Esophagus squamous epithelium (tissue), 5 donors: ENCODE measurements at regions not wholly inside any gene's neighbourhood (a gene's known extent, or its start where the extent isn't known, plus 50 kb on each side); places are given as distances from the start of the nearest gene placed in this dataset.

ENCODE experiments used
- DNase-seq: peaks from one replicate; lab custom pipeline; 2025; lab: John Stamatoyannopoulos, UW
- H3K27ac ChIP-seq, 4 donors: fragments of 200-600 bp; sonication (generic); one replicate each; pipeline ENCODE4 v1.5.1; 2016 to 2019; ENCODE audit warnings: mild to moderate bottlenecking in 1 of 4
- H3K27me3 ChIP-seq, 4 donors: fragments of 200-600 bp; sonication (generic); 1 replicate in 3 of 4; 2 replicates in 1 of 4; pipeline versions ENCODE4 v1.5.1 to v1.6.0; 2017 to 2021; ENCODE audit warnings: antibody characterized with exemption in 1 of 4
- H3K36me3 ChIP-seq, 3 donors: fragments of 200-600 bp; sonication (generic); one replicate each; pipeline ENCODE4 v1.5.1; 2016 to 2019
- H3K4me1 ChIP-seq, 3 donors: fragments of 200-600 bp; sonication (generic); one replicate each; pipeline ENCODE4 v1.5.1; 2017 to 2019
- H3K4me3 ChIP-seq, 4 donors: fragments of 200-600 bp; sonication (generic); 1 replicate in 3 of 4; 2 replicates in 1 of 4; pipeline ENCODE4 v1.5.1; 2016 to 2019; ENCODE audit warnings: mild to moderate bottlenecking in 2 of 4, moderate library complexity in 1 of 4
- H3K9me3 ChIP-seq, 3 donors: fragments of 200-600 bp; sonication (generic); one replicate each; pipeline ENCODE4 v1.5.1; 2016 to 2019
- CTCF ChIP-seq, 6 experiments: fragments of 450-650 bp in 4 of 6; fragments of 200-600 bp in 2 of 6; sonication (generic) in 2 of 6; IDR thresholded peaks; one replicate each; pipeline ENCODE4 v1.5.1; 2016 to 2019; ENCODE audit warnings: antibody characterized with exemption in 6 of 6, mild to moderate bottlenecking in 4 of 6, moderate library complexity in 4 of 6
- POLR2A ChIP-seq, 4 donors: fragments of 450-650 bp; IDR thresholded peaks; one replicate each; pipeline ENCODE4 v1.6.1; 2017; ENCODE audit warnings: antibody characterized with exemption in 4 of 4, mild to moderate bottlenecking in 4 of 4, moderate library complexity in 3 of 4
- WGBS, 2 donors: methylation state at CpG; one replicate each; pipeline ENCODE4 v1.1.5; 2018; 5-methylcytosine and 5-hydroxymethylcytosine counted together
- intact Hi-C: fragments of 100-400 bp; cut with DNase I; formaldehyde crosslinking; loops from one replicate; pipeline ENCODE4 v1.15.0; 2022
- donor health status: DM: yes; HTN: yes; CAD: no.

GRCh38 chrX:125497667-125498066, 178.0 kb downstream of the TEX13C start:
- Histone ChIP-seq H3K4me1 (no peaks in the 10 kb centered on the region), H3K36me3 (no peaks in the 10 kb centered on the region), H3K4me3 (no peak overlapping the region), H3K9me3 (no peaks in the 10 kb centered on the region), H3K27ac (no peak overlapping the region), H3K27me3 (no peaks in the 10 kb centered on the region)
- DNase-seq: no peak
- intact Hi-C loops: no loop called here
- TF ChIP-seq POLR2A (IDR thresholded peaks at IDR 0.05) (no peak), CTCF (IDR thresholded peaks at IDR 0.05) (no peak)
- 43 to 51% methylated on average over 3 of the region's 3 CpGs for WGBS, 2 donors

- Histone ChIP-seq H3K9me3 (peaks cover 0 to 2% (median 0%) of the 10 kb centered on the region in 3 donors), H3K27me3 (no peaks in the 10 kb centered on the region), H3K4me3 (no peak overlapping the region), H3K4me1 (no peaks in the 10 kb centered on the region), H3K27ac (no peak overlapping the region), H3K36me3 (no peaks in the 10 kb centered on the region)
- intact Hi-C loops: no loop called here
- no peak for TF ChIP-seq CTCF (IDR thresholded peaks at IDR 0.05)
- TF ChIP-seq POLR2A (IDR thresholded peaks at IDR 0.05): no peak
- no peak for DNase-seq
- WGBS, 2 donors: 33 to 65% methylated on average over 2 of the region's 2 CpGs
These were observed 184.1 kb downstream of the TEX13C start for GRCh38 chrX:125503769-125504168.

GRCh38 chrX:125505207-125505606, 185.5 kb downstream of the TEX13C start:
- intact Hi-C loops: no loop called here
- no peak overlapping the region for H3K4me3 ChIP-seq
- no CpG with 5 or more reads among the region's 2 CpGs for WGBS, 2 donors

GRCh38 chrX:125507119-125507518, 187.4 kb downstream of the TEX13C start:
- Histone ChIP-seq H3K27me3 (no peaks in the 10 kb centered on the region), H3K36me3 (no peaks in the 10 kb centered on the region), H3K27ac (no peak overlapping the region), H3K9me3 (peaks cover 0 to 2% (median 0%) of the 10 kb centered on the region in 3 donors), H3K4me3 (no peak overlapping the region), H3K4me1 (no peaks in the 10 kb centered on the region)
- TF ChIP-seq POLR2A (IDR thresholded peaks at IDR 0.05) (no peak), CTCF (IDR thresholded peaks at IDR 0.05) (no peak)
- DNase-seq: no peak
- intact Hi-C loops: no loop called here
- 82 to 90% methylated on average over 1 of the region's 1 CpG for WGBS, 2 donors

More at GRCh38 chrX:125505207-125505606, 185.5 kb downstream of the TEX13C start:
- DNase-seq: no peak
- Histone ChIP-seq H3K36me3 (no peaks in the 10 kb centered on the region), H3K27ac (no peak overlapping the region), H3K27me3 (no peaks in the 10 kb centered on the region), H3K4me1 (no peaks in the 10 kb centered on the region), H3K9me3 (peaks cover 0 to 2% (median 0%) of the 10 kb centered on the region in 3 donors)
- no peak for TF ChIP-seq CTCF (IDR thresholded peaks at IDR 0.05)
- no peak for TF ChIP-seq POLR2A (IDR thresholded peaks at IDR 0.05)

- no peak overlapping the region for H3K4me3 ChIP-seq
- H3K9me3 ChIP-seq: no peaks in the 10 kb centered on the region
- no peaks in the 10 kb centered on the region for H3K4me1 ChIP-seq
- H3K27ac ChIP-seq: no peak overlapping the region
- H3K36me3 ChIP-seq: no peaks in the 10 kb centered on the region
- WGBS, 2 donors: 64 to 68% methylated on average over 1 of the region's 1 CpG
- intact Hi-C loops: no loop called here
- no peak for TF ChIP-seq CTCF (IDR thresholded peaks at IDR 0.05)
- TF ChIP-seq POLR2A (IDR thresholded peaks at IDR 0.05): no peak
- no peak for DNase-seq
- H3K27me3 ChIP-seq: no peaks in the 10 kb centered on the region
These were observed 200.4 kb downstream of the TEX13C start for GRCh38 chrX:125520029-125520428.
